Psoas muscle (tissue), 7 donors: ENCODE measurements at regions not wholly inside any gene's neighbourhood (a gene's known extent, or its start where the extent isn't known, plus 50 kb on each side); places are given as distances from the start of the nearest gene placed in this dataset.
"Not testable (repeated sequence)": the region's sequence is repeated elsewhere in the genome, so short reads cannot be mapped to it uniquely, and the experiment has no call there.

Experiments
- ATAC-seq, 4 donors: fragments of 200-7000 bp; cut with Tn5 transposase; one replicate each; pipeline ENCODE4 v1.9.1; 2020; ENCODE audit warnings: moderate library complexity in 3 of 4, mild to moderate bottlenecking in 2 of 4
- DNase-seq, 2 donors: peaks; one replicate each; pipeline ENCODE4 v3.0.0-alpha.2; 2020
- H3K27ac ChIP-seq: fragments of 200-600 bp; one replicate; pipeline ENCODE4 v1.8.0; 2022
- H3K27me3 ChIP-seq, 3 donors: fragments of 200-600 bp in 1 of 3; one replicate each; pipeline versions ENCODE4 v1.6.1 to v1.8.0; 2013 to 2022; ENCODE audit warnings: low read length in 2 of 3, mild to moderate bottlenecking in 2 of 3, moderate library complexity in 1 of 3; ENCODE audit not compliant: insufficient read depth in 3 of 3
- H3K36me3 ChIP-seq, 2 donors: fragments of 200-600 bp in 1 of 2; one replicate each; pipeline versions ENCODE4 v1.6.1 to v1.8.0; 2013 to 2022; ENCODE audit warnings: low read depth in 1 of 2, mild to moderate bottlenecking in 1 of 2, moderate library complexity in 1 of 2; ENCODE audit not compliant: insufficient read depth in 1 of 2
- H3K4me1 ChIP-seq: fragments of 200-600 bp; one replicate; pipeline ENCODE4 v1.8.0; 2022
- H3K4me3 ChIP-seq: fragments of 200-600 bp; one replicate; pipeline ENCODE4 v1.8.0; 2022; ENCODE audit warnings: mild to moderate bottlenecking
- H3K9me3 ChIP-seq: fragments of 200-600 bp; one replicate; pipeline ENCODE4 v1.8.0; 2022
- CTCF ChIP-seq: fragments of 200-600 bp; IDR thresholded peaks from one replicate; pipeline ENCODE4 v1.8.0; 2022; ENCODE audit warnings: antibody characterized with exemption
- WGBS, 3 donors: extraction: QIAGEN DNeasy Blood & Tissue Kit; methylation state at CpG; one replicate each; pipeline versions ENCODE4 v1.1.6 to v1.1.7; 2013; 5-methylcytosine and 5-hydroxymethylcytosine counted together
- intact Hi-C, 2 donors: fragments of 100-400 bp; cut with DNase I; formaldehyde crosslinking; loops; one replicate each; pipeline versions ENCODE4 v1.11.0 to v1.14.2; 2022
- donor health status: healthy with polysubstance abuse.
- donor health status: DM: no; HTN: no; CAD: no; lungs with moderate emphysema.
- donor health status: Bipolar disorder and iron deficiency.
- donor health status: healthy.
- donor health status: DM: yes; HTN: yes; CAD: no.
- donor health status: DM: no; HTN: no; CAD: no.
- donor health status: DM: yes; HTN: yes; CAD: no.

GRCh38 chr18:76615065-76615733 lies 120.2 kb upstream of the ZNF516 start:
- no peak overlapping the region for H3K27ac ChIP-seq
- intact Hi-C loops, result loop anchor here (5.0 to 10.0 kb wide), 3 partner anchors 90 to 208 kb away; partner anchors contain the start of gene ZNF516 (in 1 of the 2)
- H3K27me3 ChIP-seq, result peaks cover 0 to 5% (median 0%) of the 10 kb centered on the region in 3 donors
- H3K4me3 ChIP-seq, result no peak overlapping the region
- peaks cover 4% of the 10 kb centered on the region for H3K4me1 ChIP-seq
- H3K9me3 ChIP-seq, result no peaks in the 10 kb centered on the region
- WGBS, 3 donors, result 84 to 88% (median 84%) methylated on average over 17 of the region's 17 CpGs
- no peak for TF ChIP-seq CTCF
- no peaks in the 10 kb centered on the region for H3K36me3 ChIP-seq
- DNase-seq (no peak), ATAC-seq (no peak)

GRCh38 chr18:76613755-76614120 lies 118.7 kb upstream of the ZNF516 start:
- intact Hi-C loops, result loop anchor here (10.0 kb wide), 2 partner anchors 89 to 119 kb away; partner anchors contain the start of gene ZNF516 (in 1 of the 2)
- DNase-seq, result no peak
- 88 to 90% (median 89%) methylated on average over 25 of the region's 25 CpGs for WGBS, 3 donors
- H3K27ac ChIP-seq, result no peak overlapping the region
- no peaks in the 10 kb centered on the region for H3K36me3 ChIP-seq
- H3K4me1 ChIP-seq, result no peaks in the 10 kb centered on the region
- ATAC-seq, result no peak
- no peaks in the 10 kb centered on the region for H3K9me3 ChIP-seq
- H3K27me3 ChIP-seq, result peaks cover 0 to 6% (median 5%) of the 10 kb centered on the region in 3 donors
- no peak overlapping the region for H3K4me3 ChIP-seq
- no peak for TF ChIP-seq CTCF

GRCh38 chr18:76613053-76613754 lies 118.2 kb upstream of the ZNF516 start:
- H3K27me3 ChIP-seq, result peaks cover 0 to 9% (median 5%) of the 10 kb centered on the region in 3 donors
- no peak for DNase-seq
- intact Hi-C loops, result loop anchor here (10.0 kb wide), 2 partner anchors 88 to 118 kb away; partner anchors contain the start of gene ZNF516 (in 1 of the 2)
- H3K4me1 ChIP-seq, result no peaks in the 10 kb centered on the region
- no peak overlapping the region for H3K27ac ChIP-seq
- TF ChIP-seq CTCF, result no peak
- no peaks in the 10 kb centered on the region for H3K36me3 ChIP-seq
- no peak overlapping the region for H3K4me3 ChIP-seq
- ATAC-seq, result no peak
- no peaks in the 10 kb centered on the region for H3K9me3 ChIP-seq
- WGBS, 3 donors, result 50 to 68% (median 55%) methylated on average over 16 of the region's 16 CpGs

GRCh38 chr18:76611750-76612045 lies 116.7 kb upstream of the ZNF516 start:
- H3K27me3 ChIP-seq, H3K4me1 ChIP-seq, H3K27ac ChIP-seq, H3K4me3 ChIP-seq, ATAC-seq, DNase-seq, H3K36me3 ChIP-seq, H3K9me3 ChIP-seq: not testable (repeated sequence)
- WGBS, 3 donors, result 88 to 96% (median 95%) methylated on average over 19 to 26 of the region's 26 CpGs
- intact Hi-C loops, result loop anchor here (10.0 kb wide), 2 partner anchors 87 to 117 kb away; partner anchors contain the start of gene ZNF516 (in 1 of the 2)
